ENCODE measurements at regions not wholly inside any gene's neighbourhood (a gene's known extent, or its start where the extent isn't known, plus 50 kb on each side); places are given as distances from the start of the nearest gene placed in this dataset.

DNA sequence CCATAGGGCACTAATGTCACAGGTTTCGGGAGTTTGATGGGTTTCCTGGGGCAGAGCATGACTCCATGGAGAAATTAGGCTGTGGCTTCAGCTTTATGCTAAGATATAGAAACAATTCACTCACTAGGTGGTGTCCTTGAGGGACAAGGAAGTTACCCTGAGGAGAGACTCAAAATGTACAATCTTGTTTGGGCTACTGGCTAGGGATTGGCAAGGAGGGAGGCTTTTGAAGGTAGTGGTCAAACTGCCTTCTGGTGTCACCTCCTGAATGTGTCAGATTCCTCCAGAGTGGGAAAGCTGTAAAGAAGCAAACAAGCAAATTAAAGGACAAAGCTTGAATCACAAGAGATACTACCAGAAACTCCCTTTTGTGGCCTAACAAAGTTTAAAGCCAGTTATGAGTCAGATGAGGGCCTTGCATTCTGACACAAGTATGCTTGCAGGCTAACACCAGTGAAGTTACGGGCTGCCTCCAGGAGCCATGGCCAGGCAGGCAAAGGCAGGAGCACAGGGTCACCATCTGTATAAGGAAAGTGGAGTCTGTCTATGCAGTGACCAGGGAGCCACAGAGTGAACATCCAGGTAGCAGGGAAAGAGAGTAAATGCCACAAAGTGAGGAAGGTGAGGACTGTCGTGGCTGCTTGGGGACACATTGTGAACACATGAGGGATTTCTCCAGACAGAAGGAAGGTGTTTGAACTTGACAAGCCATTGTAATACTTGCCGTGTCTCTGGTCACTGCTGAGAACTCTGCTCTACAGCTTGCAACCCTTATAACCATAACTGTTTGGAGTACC, 107.7 kb upstream of the DTNBP1 start:
- no peaks in the 10 kb centered on the region for H3K4me1 Mint-ChIP-seq (ENCODE audit: low read depth)
- TF ChIP-seq, protein P1, sequence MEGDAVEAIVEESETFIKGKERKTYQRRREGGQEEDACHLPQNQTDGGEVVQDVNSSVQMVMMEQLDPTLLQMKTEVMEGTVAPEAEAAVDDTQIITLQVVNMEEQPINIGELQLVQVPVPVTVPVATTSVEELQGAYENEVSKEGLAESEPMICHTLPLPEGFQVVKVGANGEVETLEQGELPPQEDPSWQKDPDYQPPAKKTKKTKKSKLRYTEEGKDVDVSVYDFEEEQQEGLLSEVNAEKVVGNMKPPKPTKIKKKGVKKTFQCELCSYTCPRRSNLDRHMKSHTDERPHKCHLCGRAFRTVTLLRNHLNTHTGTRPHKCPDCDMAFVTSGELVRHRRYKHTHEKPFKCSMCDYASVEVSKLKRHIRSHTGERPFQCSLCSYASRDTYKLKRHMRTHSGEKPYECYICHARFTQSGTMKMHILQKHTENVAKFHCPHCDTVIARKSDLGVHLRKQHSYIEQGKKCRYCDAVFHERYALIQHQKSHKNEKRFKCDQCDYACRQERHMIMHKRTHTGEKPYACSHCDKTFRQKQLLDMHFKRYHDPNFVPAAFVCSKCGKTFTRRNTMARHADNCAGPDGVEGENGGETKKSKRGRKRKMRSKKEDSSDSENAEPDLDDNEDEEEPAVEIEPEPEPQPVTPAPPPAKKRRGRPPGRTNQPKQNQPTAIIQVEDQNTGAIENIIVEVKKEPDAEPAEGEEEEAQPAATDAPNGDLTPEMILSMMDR (IDR thresholded peaks at IDR 0.05; ENCODE audit: unreplicated experiment), result no peak
- no peak overlapping the region for H3K27ac Mint-ChIP-seq
- peaks cover 34% of the 10 kb centered on the region for H3K27me3 Mint-ChIP-seq
- no peak for DNase-seq (ENCODE audit: low spot score, unreplicated experiment)
- no peaks in the 10 kb centered on the region for H3K36me3 Mint-ChIP-seq (ENCODE audit: insufficient read depth)
- no peaks in the 10 kb centered on the region for H3K9me3 Mint-ChIP-seq (ENCODE audit: low read depth)
- H3K4me3 Mint-ChIP-seq (ENCODE audit: low read depth), result no peak overlapping the region

DNA sequence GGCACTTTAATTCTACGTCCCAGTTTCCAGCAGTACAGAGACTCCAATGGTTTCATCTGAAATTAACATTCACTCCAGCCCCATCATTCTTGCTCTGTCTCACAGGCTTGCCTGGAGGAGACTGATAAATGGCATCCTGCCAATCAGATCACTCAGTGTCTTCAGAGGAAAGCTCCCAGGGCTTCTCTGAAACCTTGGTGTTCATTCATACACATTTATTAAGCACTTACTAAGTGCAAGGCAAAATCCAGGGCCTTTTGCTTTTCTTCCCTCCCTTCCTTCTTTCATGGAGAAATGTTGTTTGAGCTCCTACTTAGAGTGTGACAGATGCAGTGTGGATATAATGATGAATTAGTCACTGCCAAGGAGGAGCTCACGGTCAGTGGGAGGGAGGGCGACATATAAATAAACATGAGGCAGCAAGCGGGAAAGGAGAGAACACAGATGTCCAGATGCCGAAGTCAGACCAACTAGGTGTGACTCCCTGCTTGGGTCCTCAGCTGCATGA, 106.7 kb upstream of the DTNBP1 start:
- TF ChIP-seq, protein P1 (IDR thresholded peaks at IDR 0.05; ENCODE audit: unreplicated experiment), result no peak
- DNase-seq (ENCODE audit: low spot score, unreplicated experiment), result no peak
- H3K36me3 Mint-ChIP-seq (ENCODE audit: insufficient read depth), result no peaks in the 10 kb centered on the region
- no peaks in the 10 kb centered on the region for H3K9me3 Mint-ChIP-seq (ENCODE audit: low read depth)
- H3K27ac Mint-ChIP-seq, result no peak overlapping the region
- peaks cover 35% of the 10 kb centered on the region for H3K27me3 Mint-ChIP-seq
- no peak overlapping the region for H3K4me3 Mint-ChIP-seq (ENCODE audit: low read depth)
- H3K4me1 Mint-ChIP-seq (ENCODE audit: low read depth), result no peaks in the 10 kb centered on the region

DNA sequence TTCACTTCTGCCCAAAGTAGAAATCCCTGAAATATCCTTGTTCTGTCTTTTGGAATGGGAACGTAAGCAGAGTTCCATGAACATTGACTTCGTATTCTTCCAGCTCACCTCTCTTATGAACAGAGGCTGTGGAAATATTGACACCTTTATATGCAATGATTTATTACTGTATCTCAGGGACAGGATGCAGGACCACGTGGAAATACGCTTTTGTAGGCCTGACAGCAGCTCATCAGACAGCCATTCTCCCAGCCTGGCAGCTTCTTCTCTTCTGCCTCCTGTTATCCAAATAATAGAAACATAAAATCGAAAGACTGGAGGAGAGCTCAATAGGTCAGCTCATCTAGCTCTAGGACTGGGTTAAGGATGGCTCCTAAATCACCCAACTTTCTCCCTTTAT, 106.2 kb upstream of the DTNBP1 start:
- Mint-ChIP-seq H3K9me3 (ENCODE audit: low read depth) (no peaks in the 10 kb centered on the region), H3K36me3 (ENCODE audit: insufficient read depth) (no peaks in the 10 kb centered on the region), H3K27me3 (peaks cover 34% of the 10 kb centered on the region), H3K4me3 (ENCODE audit: low read depth) (no peak overlapping the region), H3K4me1 (ENCODE audit: low read depth) (peaks cover under 1% of the 10 kb centered on the region), H3K27ac (no peak overlapping the region)
- no peak for DNase-seq (ENCODE audit: low spot score, unreplicated experiment)
- TF ChIP-seq, protein P1 (IDR thresholded peaks at IDR 0.05; ENCODE audit: unreplicated experiment), result no peak

DNA sequence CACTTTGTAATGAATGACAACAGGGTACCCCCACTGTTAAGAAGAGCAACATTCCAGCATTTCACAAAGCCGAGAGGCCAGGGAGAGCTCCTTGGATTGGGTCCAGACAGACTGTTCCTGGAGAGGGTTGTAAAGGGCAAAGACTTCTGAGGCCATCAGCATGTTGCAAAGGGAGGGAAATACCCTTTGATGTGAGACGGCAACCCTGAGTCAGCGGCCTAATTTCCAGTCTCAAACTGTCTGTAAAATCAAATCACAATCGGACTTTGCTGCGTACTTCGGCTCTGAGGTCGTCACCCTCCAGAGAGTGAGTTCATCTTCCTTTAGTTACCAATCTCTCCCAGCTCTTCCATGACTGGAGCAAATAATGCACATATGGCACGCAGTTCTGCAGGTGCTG, 101.0 kb upstream of the DTNBP1 start:
- Mint-ChIP-seq H3K4me3 (ENCODE audit: low read depth) (no peak overlapping the region), H3K36me3 (ENCODE audit: insufficient read depth) (no peaks in the 10 kb centered on the region), H3K9me3 (ENCODE audit: low read depth) (no peaks in the 10 kb centered on the region), H3K4me1 (ENCODE audit: low read depth) (peaks cover 5% of the 10 kb centered on the region), H3K27ac (no peak overlapping the region), H3K27me3 (peaks cover 5% of the 10 kb centered on the region)
- no peak for DNase-seq (ENCODE audit: low spot score, unreplicated experiment)
- TF ChIP-seq, protein P1 (IDR thresholded peaks at IDR 0.05; ENCODE audit: unreplicated experiment), result no peak

GRCh38 chr6:15763364-15763763, 100.5 kb upstream of the DTNBP1 start:
- Mint-ChIP-seq H3K27me3 (peaks cover 5% of the 10 kb centered on the region), H3K9me3 (ENCODE audit: low read depth) (no peaks in the 10 kb centered on the region), H3K36me3 (ENCODE audit: insufficient read depth) (no peaks in the 10 kb centered on the region), H3K27ac (no peak overlapping the region), H3K4me1 (ENCODE audit: low read depth) (peaks cover 5% of the 10 kb centered on the region), H3K4me3 (ENCODE audit: low read depth) (no peak overlapping the region)
- no peak for DNase-seq (ENCODE audit: low spot score, unreplicated experiment)
- TF ChIP-seq, protein P1 (IDR thresholded peaks at IDR 0.05; ENCODE audit: unreplicated experiment), result no peak
